GM19043 (cell line): ENCODE measurements at regions not wholly inside any gene's neighbourhood (a gene's known extent, or its start where the extent isn't known, plus 50 kb on each side); places are given as distances from the start of the nearest gene placed in this dataset.

ENCODE experiments used
- ATAC-seq: cut with Tn5 transposase; IDR thresholded peaks from one replicate; pipeline ENCODE4 v1.9.1; 2021; ENCODE audit warnings: low read depth; ENCODE audit not compliant: unreplicated experiment

DNA sequence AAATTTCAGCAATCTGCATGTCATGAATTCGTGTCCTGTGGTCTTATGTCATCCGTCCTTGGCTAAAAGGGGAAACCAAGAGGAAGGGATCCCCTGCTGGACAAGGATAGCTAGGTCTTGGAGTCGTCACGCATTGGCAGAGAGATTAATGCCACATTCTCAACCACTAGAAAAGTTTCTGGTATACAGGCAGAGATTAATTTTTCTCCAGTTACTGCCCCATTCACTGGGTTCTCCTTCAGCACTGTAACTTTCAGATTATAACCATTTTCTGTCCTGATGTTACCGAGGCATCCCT, 1060.6 kb upstream of the AUTS2 start:
- ATAC-seq = no peak

DNA sequence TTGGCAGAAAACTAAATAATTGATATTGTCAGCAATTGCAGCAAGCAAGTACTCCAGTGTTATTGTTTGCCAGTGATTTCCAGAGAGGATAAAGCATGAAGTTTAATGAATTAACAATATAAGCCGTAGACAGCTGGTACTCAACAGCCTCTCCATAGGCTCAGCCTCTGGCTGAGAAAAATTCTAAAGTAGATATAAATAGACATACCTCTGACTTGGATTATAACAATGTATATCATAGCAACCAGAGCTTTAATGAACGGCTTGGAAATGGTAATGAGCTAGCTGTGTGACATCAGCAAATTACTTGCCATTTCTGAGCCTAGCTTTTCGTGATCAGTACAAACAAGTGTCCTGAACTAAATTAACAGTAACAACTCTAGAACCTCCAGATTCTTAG, 1055.4 kb upstream of the AUTS2 start:
- no peak for ATAC-seq

DNA sequence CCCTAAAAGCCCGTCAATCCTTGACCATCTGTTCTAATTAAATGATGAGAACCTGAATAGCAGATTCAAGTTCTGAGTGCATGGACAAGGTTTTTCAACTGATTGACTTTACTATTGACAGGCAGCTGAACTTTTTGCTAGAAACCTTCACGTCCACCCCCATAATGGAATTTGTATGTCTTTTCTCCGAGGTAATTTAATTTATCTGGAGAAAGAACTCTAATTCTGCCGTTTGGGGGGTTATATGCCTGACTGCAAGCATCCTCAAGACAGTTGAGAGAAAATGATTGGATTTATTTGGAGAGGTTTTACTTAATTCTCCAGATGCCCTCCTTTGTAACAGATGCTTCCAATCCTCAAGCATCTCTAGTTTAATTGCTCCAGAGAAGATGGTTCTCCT, 1053.4 kb upstream of the AUTS2 start:
- ATAC-seq = no peak

DNA sequence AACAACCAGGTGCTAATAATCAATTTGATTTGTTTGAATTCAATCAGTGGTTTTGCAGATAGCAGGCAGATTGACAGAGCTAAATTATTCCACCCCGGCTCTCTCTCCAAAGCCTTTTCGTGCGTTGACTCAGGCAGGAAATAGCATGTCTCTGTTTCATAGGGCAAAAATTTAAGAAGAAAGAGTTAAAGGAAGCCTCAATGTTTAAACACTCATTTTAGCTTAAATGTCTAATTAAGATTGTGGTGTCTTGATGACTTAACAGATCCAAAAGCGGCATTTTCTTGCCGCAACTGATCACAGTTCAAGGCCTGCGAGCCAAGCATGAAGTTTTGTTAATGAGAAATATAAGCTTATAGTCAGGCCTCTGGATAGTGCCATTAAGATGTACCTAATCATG, 1051.1 kb upstream of the AUTS2 start:
- ATAC-seq = no peak

GRCh38 chr7:68547799-68548198, 1050.5 kb upstream of the AUTS2 start:
- no peak for ATAC-seq

DNA sequence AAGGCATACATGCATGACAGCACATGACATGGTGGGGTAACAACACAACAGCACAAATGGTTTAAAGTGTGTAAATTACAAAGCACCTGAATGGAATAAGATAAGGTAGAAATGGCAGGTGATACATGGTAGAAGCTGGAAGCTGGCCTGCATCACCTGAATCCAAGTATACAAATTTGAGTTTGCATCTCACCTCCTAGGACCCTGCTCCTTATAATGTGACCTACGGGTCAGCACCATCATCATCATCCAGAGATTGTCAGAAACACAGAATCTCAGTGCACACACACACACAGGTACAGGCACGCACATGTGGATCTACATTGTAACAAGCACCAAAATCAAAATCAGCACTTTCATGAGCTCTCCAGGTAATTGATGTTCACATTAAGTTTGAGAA, 1048.2 kb upstream of the AUTS2 start:
- ATAC-seq = no peak

DNA sequence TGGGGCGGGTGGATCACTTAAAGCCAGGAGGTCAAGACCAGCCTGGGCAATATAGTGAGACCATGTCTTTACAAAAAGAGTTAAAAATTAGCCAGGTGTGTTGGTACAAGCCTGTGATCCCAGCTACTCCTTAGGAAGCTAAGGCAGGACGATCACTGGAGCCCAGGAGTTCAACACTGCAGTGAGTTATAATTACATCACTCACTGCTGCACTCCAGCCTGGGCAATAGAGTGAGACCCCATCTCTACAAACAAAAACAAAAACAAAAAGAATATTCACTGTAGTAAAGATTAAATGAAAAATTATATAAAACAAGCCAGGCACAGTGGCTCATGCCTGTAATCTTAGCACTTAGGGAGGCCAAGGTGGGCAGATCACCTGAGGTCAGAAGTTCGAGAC, 1047.6 kb upstream of the AUTS2 start:
- ATAC-seq = no peak

- no peak for ATAC-seq
Measured at GRCh38 chr7:68556537-68556936, 1041.7 kb upstream of the AUTS2 start.

DNA sequence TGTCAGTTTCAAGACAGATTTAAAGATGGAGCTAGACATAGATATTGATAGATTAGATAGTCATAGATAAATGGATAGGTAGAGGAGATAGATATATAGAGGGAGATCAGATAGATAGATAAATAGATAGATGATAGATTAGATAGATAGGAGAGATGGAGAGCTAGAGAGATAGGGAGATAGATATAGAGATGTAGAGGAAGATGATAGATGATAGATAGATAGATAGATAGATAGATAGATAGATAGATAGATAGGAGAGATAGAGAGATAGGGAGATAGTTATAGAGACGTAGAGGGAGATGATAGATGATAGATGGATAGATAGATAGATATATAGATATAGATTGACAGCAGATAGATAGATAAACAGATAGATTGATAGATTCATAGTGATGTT, 1038.8 kb upstream of the AUTS2 start:
- no peak for ATAC-seq

GRCh38 chr7:68562323-68562899, 1035.9 kb upstream of the AUTS2 start:
- no peak for ATAC-seq

GRCh38 chr7:68564306-68565135, 1033.8 kb upstream of the AUTS2 start:
- ATAC-seq = no peak

DNA sequence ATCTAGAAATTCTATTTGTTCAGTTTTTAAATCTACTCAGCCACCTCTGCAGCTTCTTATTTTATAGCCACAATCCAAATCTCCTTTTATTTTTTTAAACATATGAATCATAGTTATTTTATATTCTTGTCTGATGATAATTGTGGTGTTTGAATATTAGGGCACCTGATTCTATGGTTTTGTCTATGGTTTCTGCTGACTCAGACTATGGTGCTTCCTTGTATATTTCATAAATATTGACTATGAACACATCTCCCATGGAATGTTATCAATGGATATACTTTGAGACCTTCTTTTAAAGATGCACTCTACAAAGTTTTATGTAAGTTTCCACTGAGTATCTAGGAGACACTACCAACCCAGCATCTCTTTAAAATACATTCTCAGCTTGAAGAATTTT, 1027.0 kb upstream of the AUTS2 start:
- no peak for ATAC-seq

DNA sequence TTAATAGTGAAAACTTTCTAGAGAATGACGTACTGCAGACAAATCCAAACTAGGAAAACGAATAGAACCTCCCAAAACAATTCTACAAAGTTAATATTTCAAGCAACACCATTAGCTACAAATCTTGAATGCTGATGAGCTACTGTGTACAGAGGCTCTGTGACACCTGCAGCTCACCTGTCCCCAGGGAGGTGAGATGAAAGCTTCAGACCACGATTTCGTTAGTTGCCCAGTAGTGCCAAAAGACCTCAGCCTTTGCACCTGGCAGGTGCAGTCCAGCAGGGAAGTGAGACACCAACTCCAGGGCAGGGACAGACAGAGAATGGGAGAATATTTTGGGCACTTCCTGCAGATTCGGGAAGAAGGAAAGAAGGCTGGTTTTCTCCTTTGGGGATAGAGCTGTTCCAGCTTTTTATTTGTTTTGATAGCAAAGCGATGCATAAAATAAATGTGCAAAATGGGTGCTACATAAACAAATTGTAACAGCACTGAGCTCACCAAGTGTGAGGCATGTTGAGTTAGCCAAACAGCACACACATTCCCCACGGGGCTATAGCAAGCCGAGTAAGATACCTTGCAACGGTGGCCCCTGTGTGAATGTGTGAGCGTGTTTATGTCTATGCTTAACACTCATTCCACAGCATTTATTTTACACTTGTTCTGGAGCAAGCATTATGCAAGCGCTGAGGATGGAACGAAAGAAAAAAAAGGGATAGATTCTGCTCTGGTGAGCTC, 1024.8 kb upstream of the AUTS2 start:
- no peak for ATAC-seq

DNA sequence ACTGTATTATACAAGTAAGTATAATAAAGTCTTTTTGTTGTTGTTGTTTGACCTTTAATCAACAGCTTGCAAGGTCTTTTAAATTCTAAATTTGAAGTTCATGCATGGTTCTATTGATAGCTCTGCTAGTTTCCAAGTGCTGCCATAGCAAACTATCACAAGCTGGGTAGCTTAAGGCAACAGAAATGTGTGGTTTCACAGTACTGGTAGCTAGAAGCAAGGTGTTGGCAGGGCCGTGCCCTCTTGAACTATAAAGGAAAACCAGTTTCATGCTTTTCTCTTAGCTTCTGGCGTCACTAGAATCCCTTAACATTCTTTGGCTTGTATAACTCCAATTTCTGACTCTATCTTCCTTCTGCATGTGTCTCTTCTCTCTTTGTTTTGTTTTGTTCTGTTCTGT, 1021.9 kb upstream of the AUTS2 start:
- ATAC-seq = no peak

DNA sequence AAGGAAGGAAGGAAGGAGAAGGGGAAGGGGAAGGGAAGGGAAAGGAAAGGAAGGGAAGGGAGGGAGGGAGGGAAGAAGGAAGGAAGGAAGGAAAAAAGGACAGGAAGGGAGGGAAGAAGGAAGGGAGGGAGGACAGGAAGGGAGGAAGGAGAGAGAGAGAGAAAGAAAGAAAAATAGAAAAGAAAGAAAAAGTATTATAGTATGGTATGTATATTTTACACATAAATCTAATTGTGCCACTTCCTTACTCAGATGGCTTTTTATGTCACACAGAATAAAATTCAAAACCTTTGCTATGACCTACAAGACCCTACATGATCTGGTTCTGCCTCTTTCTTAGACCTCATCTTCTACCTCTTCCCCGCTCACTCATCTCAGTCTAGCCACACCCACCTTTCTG, 1016.9 kb upstream of the AUTS2 start:
- ATAC-seq = no peak

- ATAC-seq = no peak
Measured at GRCh38 chr7:68587599-68587998, 1010.7 kb upstream of the AUTS2 start.

DNA sequence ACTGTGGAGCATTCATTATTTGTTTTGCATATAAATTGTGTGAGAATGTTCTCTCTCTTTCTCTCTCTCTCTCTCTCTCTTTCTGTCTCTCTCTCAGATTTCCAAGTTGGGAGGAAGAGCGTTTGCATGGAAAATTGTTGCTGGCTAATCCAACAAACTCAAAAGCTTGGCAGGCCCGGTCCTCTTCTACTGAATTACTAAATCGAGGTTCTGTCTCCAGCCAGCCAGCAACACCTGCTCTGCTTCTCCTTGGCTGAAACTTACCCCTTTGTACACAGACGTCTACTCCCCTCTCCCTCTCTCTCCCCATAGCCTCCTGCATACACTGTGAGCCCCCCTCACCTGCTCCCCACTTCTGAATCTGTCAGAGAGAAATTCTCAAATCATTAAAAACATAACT, 996.4 kb upstream of the AUTS2 start:
- ATAC-seq = no peak

- ATAC-seq = no peak
Measured at GRCh38 chr7:68604541-68604940, 993.7 kb upstream of the AUTS2 start.

DNA sequence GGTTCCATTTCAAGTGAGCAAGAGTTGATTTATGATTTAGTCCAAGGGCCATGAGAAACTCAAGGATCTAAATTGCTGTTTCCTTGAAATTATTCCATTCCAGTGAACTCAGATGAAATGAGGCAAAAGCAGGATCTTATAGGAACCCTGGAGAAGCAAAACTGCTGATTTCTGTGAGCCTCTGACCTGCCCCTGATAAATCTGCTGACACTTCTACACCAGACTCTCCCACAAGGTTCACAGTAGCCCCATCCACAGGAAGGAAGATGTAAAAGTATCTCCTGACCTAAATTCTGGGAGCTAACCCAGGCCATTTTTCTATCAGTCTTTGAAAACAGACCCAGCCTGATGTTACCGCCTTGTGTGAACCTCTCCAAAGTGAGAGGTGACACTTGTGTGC, 987.6 kb upstream of the AUTS2 start:
- ATAC-seq = no peak

DNA sequence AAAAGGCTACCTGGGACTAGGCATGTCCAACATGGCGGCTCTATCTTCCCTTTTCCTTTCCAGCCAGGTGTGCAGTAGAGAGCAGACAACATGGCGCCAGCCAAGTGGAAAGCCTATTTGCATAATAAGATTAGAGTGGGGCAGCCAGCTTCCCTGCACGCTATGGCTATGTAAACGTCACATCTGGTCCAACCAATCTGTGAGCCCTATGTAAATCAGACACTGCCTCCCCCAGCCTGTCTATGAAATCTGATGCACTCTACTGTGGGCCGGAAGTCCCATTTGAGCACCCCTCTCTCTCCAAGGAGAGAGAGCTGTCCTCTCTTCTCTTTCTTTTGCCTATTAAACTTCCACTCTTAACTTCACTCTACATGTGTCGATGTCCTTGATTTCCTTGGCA, 984.9 kb upstream of the AUTS2 start:
- ATAC-seq = no peak

DNA sequence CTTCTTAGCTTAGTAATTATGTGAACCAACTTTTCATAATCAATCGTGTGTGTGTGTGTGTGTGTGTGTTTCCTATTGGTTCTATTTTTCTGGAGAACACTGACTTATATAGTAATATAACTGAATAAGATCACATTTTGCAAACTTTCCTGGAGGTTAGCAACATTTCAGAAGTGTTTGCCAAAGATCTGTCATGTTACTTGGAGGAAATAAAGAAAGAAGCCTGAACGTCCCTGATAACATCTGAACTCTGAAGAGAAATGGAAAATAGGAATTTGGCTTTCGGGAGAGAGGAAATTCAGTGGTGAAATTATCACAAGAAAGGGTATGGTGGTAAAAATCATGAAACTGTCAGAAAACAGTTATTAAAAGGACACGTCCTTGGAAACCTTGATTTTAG, 984.4 kb upstream of the AUTS2 start:
- ATAC-seq = no peak

DNA sequence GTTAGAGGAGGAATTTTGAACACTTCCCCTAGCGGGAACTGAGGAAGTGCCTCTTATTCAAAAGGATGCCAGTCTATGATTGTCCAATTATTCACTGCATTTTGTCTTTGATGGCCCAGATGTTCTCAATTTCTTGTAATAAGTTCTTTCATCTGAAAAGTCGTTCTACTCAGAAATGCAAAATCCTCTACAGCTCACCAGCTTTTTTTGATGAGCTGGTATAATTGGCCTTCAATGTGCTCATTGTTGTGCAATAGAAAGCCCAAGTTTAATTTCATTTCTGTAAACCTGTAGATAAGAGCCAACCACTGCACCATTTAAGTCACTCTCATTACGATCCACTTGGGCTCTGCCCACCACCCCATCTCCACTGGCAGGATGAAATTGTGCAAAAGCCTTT, 978.7 kb upstream of the AUTS2 start:
- ATAC-seq = no peak
